HEK293 (cell line): ENCODE measurements at regions not wholly inside any gene's neighbourhood (a gene's known extent, or its start where the extent isn't known, plus 50 kb on each side); places are given as distances from the start of the nearest gene placed in this dataset.

Source experiments
- CTCF ChIP-seq: fragments of 450-650 bp; formaldehyde crosslinking; IDR thresholded peaks from 2 replicates; pipeline ENCODE4 v1.5.1; 2016; ENCODE audit warnings: missing biosample characterization, missing genetic modification characterization
- HOXC10 ChIP-seq: sonication (generic); formaldehyde crosslinking; IDR thresholded peaks from 2 replicates; pipeline ENCODE4 v1.8.1; 2023; ENCODE audit warnings: mild to moderate bottlenecking, missing genetic modification reagents
- RBAK ChIP-seq: fragments of 450-650 bp; formaldehyde crosslinking; IDR thresholded peaks from 2 replicates; pipeline ENCODE4 v1.5.1; 2016; ENCODE audit warnings: missing biosample characterization, missing genetic modification characterization
- YY1 ChIP-seq: fragments of 450-650 bp; formaldehyde crosslinking; IDR thresholded peaks from 2 replicates; pipeline ENCODE4 v1.5.1; 2018; ENCODE audit warnings: missing biosample characterization, missing genetic modification characterization
- ZBTB1 ChIP-seq: fragments of 450-650 bp; formaldehyde crosslinking; IDR thresholded peaks from 2 replicates; pipeline ENCODE4 v1.5.1; 2016; ENCODE audit warnings: missing biosample characterization, missing genetic modification characterization
- ZEB2 ChIP-seq: fragments of 450-650 bp; formaldehyde crosslinking; IDR thresholded peaks from 2 replicates; pipeline ENCODE4 v1.5.1; 2016; ENCODE audit warnings: missing biosample characterization, missing genetic modification characterization
- ZFP41 ChIP-seq: fragments of 450-650 bp; formaldehyde crosslinking; IDR thresholded peaks from 2 replicates; pipeline ENCODE4 v1.5.1; 2016; ENCODE audit warnings: missing biosample characterization, missing genetic modification characterization, borderline replicate concordance
- ZNF112 ChIP-seq: fragments of 450-650 bp; formaldehyde crosslinking; IDR thresholded peaks from 2 replicates; pipeline ENCODE4 v1.5.0; 2017; ENCODE audit warnings: missing biosample characterization, missing genetic modification characterization
- ZNF174 ChIP-seq: fragments of 450-650 bp; formaldehyde crosslinking; IDR thresholded peaks from 2 replicates; pipeline ENCODE4 v1.5.0; 2017; ENCODE audit warnings: missing biosample characterization, mild to moderate bottlenecking, missing genetic modification characterization
- ZNF274 ChIP-seq, 2 experiments: fragments of 200-500 bp in 1 of 2; fragments of 450-650 bp in 1 of 2; sonication (Bioruptor generic) in 1 of 2; formaldehyde crosslinking in 1 of 2; IDR thresholded peaks; 2 replicates each; pipeline versions ENCODE4 v1.5.1 to v1.6.1; 2014 to 2016; ENCODE audit warnings: borderline replicate concordance in 1 of 2, inconsistent platforms in 1 of 2, low read length in 1 of 2, missing biosample characterization in 1 of 2, missing genetic modification characterization in 1 of 2
- TF ChIP-seq, protein P1 (sequence below): fragments of 450-650 bp; formaldehyde crosslinking; IDR thresholded peaks from 2 replicates; pipeline ENCODE4 v1.5.1; 2016; ENCODE audit warnings: missing biosample characterization, missing genetic modification characterization, borderline replicate concordance

DNA sequence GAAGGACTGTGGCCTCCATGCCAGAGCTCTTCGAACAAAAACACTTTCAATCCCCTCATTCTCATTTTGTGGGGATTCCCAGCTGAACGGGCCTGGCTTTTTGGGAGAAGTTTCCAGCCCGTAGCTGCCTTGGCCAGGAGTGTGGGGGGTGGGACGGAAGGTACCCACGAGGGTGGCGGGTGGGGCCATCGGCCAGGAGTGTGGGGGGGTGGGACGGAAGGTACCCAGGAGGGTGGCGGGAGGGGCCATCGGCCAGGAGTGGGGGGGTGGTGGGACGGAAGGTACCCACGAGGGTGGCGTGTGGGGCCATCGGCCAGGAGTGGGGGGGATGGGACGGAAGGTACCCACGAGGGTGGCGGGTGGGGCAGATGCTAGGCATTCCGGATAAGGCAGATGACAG, 71.7 kb upstream of the ZBTB18 start:
- no peak for TF ChIP-seq CTCF (tag by site-specific recombination)
- no peak for TF ChIP-seq RBAK (tag by site-specific recombination)
- TF ChIP-seq ZNF274 (IDR thresholded peaks at IDR 0.05; ENCODE audit: low read length): no peak
- no peak for TF ChIP-seq ZNF274 (tag by site-specific recombination; IDR thresholded peaks at IDR 0.05; ENCODE audit: borderline replicate concordance)
- no peak for TF ChIP-seq ZFP41 (tag by site-specific recombination)
- no peak for TF ChIP-seq ZEB2 (tag by site-specific recombination)
- no peak for TF ChIP-seq ZNF174
- TF ChIP-seq, protein P1, sequence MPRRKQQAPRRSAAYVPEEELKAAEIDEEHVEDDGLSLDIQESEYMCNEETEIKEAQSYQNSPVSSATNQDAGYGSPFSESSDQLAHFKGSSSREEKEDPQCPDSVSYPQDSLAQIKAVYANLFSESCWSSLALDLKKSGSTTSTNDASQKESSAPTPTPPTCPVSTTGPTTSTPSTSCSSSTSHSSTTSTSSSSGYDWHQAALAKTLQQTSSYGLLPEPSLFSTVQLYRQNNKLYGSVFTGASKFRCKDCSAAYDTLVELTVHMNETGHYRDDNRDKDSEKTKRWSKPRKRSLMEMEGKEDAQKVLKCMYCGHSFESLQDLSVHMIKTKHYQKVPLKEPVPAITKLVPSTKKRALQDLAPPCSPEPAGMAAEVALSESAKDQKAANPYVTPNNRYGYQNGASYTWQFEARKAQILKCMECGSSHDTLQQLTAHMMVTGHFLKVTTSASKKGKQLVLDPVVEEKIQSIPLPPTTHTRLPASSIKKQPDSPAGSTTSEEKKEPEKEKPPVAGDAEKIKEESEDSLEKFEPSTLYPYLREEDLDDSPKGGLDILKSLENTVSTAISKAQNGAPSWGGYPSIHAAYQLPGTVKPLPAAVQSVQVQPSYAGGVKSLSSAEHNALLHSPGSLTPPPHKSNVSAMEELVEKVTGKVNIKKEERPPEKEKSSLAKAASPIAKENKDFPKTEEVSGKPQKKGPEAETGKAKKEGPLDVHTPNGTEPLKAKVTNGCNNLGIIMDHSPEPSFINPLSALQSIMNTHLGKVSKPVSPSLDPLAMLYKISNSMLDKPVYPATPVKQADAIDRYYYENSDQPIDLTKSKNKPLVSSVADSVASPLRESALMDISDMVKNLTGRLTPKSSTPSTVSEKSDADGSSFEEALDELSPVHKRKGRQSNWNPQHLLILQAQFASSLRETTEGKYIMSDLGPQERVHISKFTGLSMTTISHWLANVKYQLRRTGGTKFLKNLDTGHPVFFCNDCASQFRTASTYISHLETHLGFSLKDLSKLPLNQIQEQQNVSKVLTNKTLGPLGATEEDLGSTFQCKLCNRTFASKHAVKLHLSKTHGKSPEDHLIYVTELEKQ (tag by site-specific recombination): no peak
- TF ChIP-seq ZNF112 (tag by site-specific recombination): no peak
- no peak for TF ChIP-seq ZBTB1
- no peak for TF ChIP-seq YY1
- TF ChIP-seq HOXC10 (CRISPR knock-in tag): no peak
